PFSK-1 (cell line): ENCODE measurements at regions not wholly inside any gene's neighbourhood (a gene's known extent, or its start where the extent isn't known, plus 50 kb on each side); places are given as distances from the start of the nearest gene placed in this dataset.

Source experiments
- FOXP2 ChIP-seq: optimal IDR thresholded peaks from 2 replicates; pipeline ENCODE3; 2011; ENCODE audit warnings: borderline replicate concordance, control low read depth, inconsistent platforms; ENCODE audit not compliant: insufficient read depth; ENCODE audit errors: extremely low read length, extremely low read depth
- POLR2AphosphoS5 ChIP-seq: IDR thresholded peaks from 2 replicates; pipeline ENCODE4 v1.6.1; 2012; ENCODE audit warnings: low read depth, mild to moderate bottlenecking, control low read depth, low read length, moderate library complexity
- REST ChIP-seq, 2 experiments: IDR thresholded peaks; 2 replicates each; pipeline versions ENCODE4 v1.6.1 to v1.8.0; 2011 to 2012; ENCODE audit warnings: low read depth in 2 of 2, low read length in 2 of 2, control low read depth in 1 of 2, inconsistent platforms in 1 of 2, mild to moderate bottlenecking in 1 of 2, moderate library complexity in 1 of 2; ENCODE audit not compliant: insufficient read depth in 1 of 2
- SIN3A ChIP-seq: IDR thresholded peaks from 2 replicates; pipeline ENCODE4 v1.6.1; 2012; ENCODE audit warnings: mild to moderate bottlenecking, low read length, moderate library complexity, borderline replicate concordance; ENCODE audit not compliant: insufficient read depth
- TAF1 ChIP-seq: IDR thresholded peaks from 2 replicates; pipeline ENCODE4 v1.6.1; 2012; ENCODE audit warnings: low read length, control low read depth, borderline replicate concordance; ENCODE audit not compliant: insufficient read depth

- TF ChIP-seq POLR2AphosphoS5 = no peak
- no peak for TF ChIP-seq TAF1
- no peak for TF ChIP-seq SIN3A
- no peak for TF ChIP-seq REST (IDR thresholded peaks at IDR 0.05; ENCODE audit: insufficient read depth in 1 of 2, low read depth in 2 of 2, low read length in 2 of 2)
- no peak for TF ChIP-seq FOXP2
Observed at GRCh38 chr10:7069706-7070105, 341.1 kb downstream of the SFMBT2 start.

GRCh38 chr10:7056216-7056615 is 354.6 kb downstream of the SFMBT2 start:
- TF ChIP-seq SIN3A (no peak), REST (IDR thresholded peaks at IDR 0.05; ENCODE audit: insufficient read depth in 1 of 2, low read depth in 2 of 2, low read length in 2 of 2) (no peak), TAF1 (no peak), FOXP2 (no peak), POLR2AphosphoS5 (no peak)

- no peak for TF ChIP-seq TAF1
- no peak for TF ChIP-seq SIN3A
- TF ChIP-seq FOXP2 = no peak
- TF ChIP-seq POLR2AphosphoS5 = no peak
- TF ChIP-seq REST (IDR thresholded peaks at IDR 0.05; ENCODE audit: insufficient read depth in 1 of 2, low read depth in 2 of 2, low read length in 2 of 2) = no peak
Observed at GRCh38 chr10:7054915-7055314, 355.9 kb downstream of the SFMBT2 start.

- TF ChIP-seq REST (IDR thresholded peaks at IDR 0.05; ENCODE audit: insufficient read depth in 1 of 2, low read depth in 2 of 2, low read length in 2 of 2) = no peak
- TF ChIP-seq SIN3A = no peak
- no peak for TF ChIP-seq TAF1
- TF ChIP-seq FOXP2 = no peak
- no peak for TF ChIP-seq POLR2AphosphoS5
Observed at GRCh38 chr10:7053195-7053594, 357.6 kb downstream of the SFMBT2 start.

- no peak for TF ChIP-seq FOXP2
- TF ChIP-seq POLR2AphosphoS5 = no peak
- TF ChIP-seq TAF1 = no peak
- TF ChIP-seq SIN3A = no peak
- TF ChIP-seq REST (IDR thresholded peaks at IDR 0.05; ENCODE audit: insufficient read depth in 1 of 2, low read depth in 2 of 2, low read length in 2 of 2) = no peak
Observed at GRCh38 chr10:7048061-7048460, 362.8 kb downstream of the SFMBT2 start.
